AG10803 (cell line): ENCODE measurements at regions not wholly inside any gene's neighbourhood (a gene's known extent, or its start where the extent isn't known, plus 50 kb on each side); places are given as distances from the start of the nearest gene placed in this dataset.
A peak's percentile ranks its signal among the peaks of the same experiment; 100 is the strongest.

Experiments used
- DNase-seq: peaks from one replicate; pipeline ENCODE4 v3.0.0; 2010; ENCODE audit warnings: low read depth
- H3K4me3 ChIP-seq: 2 replicates; pipeline ENCODE4 v1.5.1; 2011; ENCODE audit warnings: mild to moderate bottlenecking, low read length, control low read depth
- TF ChIP-seq, protein P1 (sequence below): conservative IDR thresholded peaks from 2 replicates; pipeline ENCODE4 v1.5.1; 2011; ENCODE audit warnings: mild to moderate bottlenecking, low read length, control low read depth, inconsistent platforms

DNA sequence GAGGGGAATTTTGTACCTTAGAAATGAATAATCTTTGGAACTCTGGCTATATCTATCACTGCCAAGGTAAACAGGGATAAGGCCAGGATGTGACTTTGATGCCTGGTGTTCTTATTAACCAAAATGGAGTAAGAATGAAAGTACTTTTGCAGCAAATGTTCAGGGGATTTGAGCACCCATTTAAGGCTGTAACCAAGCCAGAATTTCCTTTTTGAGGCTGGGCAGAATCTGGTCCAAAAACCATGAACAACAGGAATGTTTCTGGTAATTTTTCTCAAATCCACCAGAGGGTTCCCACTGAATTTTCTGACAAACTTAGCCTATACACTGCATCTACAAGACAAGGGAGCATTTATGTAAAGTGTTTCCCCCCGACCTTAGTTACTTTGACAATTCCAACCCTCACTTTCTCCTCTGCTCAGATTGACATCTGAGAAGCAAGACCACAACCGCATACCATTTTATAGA is 120.6 kb downstream of the BAMBI start:
- no peak overlapping the region for H3K4me3 ChIP-seq
- DNase-seq = no peak
- TF ChIP-seq, protein P1, sequence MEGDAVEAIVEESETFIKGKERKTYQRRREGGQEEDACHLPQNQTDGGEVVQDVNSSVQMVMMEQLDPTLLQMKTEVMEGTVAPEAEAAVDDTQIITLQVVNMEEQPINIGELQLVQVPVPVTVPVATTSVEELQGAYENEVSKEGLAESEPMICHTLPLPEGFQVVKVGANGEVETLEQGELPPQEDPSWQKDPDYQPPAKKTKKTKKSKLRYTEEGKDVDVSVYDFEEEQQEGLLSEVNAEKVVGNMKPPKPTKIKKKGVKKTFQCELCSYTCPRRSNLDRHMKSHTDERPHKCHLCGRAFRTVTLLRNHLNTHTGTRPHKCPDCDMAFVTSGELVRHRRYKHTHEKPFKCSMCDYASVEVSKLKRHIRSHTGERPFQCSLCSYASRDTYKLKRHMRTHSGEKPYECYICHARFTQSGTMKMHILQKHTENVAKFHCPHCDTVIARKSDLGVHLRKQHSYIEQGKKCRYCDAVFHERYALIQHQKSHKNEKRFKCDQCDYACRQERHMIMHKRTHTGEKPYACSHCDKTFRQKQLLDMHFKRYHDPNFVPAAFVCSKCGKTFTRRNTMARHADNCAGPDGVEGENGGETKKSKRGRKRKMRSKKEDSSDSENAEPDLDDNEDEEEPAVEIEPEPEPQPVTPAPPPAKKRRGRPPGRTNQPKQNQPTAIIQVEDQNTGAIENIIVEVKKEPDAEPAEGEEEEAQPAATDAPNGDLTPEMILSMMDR = no peak

DNA sequence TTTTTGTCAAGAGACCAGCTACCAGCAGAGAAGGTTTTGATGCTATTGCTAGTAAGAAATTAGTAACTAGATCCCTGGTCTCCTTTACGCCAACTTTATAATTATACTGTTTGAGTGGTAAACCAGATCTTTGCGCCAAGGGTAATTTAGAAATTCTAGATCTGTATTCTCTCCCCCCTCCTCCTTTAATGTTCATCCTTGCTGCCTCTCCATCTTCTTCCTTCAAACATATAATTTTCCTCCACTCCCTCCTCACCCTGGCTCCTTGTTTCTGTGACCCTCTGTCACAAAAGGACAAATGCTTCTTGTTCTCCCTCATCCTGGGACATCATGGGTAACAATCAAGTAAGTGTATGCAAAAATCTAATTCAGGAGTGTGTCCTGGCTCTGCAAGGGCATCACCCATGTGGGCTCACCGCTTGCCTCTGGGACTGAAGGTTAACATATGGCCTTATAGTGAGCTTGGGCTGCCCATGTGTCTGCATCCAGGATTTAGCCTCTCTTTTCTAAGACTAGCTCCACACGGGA is 121.2 kb downstream of the BAMBI start:
- no peak for DNase-seq
- H3K4me3 ChIP-seq = no peak overlapping the region
- TF ChIP-seq, protein P1 = no peak

DNA sequence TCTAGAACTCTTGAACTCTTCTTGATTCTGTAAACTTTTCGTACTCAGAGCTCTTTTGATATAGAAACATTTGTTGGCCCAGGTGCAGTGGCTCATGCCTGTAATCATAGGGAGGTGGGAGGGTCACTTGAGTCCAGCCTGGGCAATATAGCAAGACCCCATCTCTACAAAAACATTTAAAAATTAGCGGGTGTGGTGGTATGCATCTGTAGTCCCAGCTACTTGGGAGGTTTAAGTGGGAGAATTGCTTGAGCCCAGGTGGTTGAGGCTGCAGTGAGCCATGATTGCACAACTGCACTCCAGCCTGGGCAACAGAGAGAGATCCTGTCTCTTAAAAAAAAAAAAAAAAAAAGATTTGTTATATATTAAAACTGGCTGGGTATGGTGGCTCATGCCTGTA is 121.6 kb downstream of the BAMBI start:
- no peak overlapping the region for H3K4me3 ChIP-seq
- no peak for DNase-seq
- TF ChIP-seq, protein P1 = no peak

DNA sequence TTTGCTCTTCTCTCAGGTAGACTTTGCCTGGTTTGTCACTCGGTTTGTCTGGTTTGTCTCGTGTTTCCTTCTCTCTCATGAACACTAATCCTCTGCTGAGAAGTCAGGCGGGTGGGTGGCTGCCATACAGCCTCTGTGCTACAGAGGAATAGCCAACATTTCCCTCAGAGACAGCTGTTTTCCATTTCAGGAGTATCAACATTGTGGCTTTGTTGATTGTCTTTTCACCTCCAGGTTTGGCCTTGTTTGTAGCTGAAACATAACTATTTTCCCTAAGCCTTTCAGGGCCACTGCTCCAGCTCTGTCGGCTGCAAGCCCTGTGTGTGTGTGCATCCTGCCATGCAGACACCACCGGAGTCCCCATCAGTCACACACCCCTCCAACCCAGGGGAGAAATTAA is 122.8 kb downstream of the BAMBI start:
- DNase-seq = peak; percentile 3
- TF ChIP-seq, protein P1 = no peak
- H3K4me3 ChIP-seq = no peak overlapping the region

DNA sequence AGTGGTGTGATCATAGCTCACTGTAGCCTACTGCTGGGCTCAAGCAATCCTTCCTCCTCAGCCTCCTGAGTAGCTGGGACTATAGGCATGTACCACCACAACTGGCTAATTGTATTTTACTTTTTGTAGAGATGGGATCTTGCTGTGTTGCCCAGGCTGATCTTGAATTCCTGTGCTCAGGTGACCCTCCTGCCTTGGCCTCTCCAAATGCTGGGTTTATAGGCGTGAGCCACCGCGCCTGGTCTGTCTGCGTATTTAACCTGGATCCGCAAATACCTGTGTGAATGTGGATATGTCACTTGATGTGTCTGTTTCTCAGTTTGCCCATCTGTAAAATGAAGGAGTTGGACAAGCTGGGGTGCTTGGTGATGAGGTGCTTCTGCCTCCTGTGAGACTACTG is 123.9 kb downstream of the BAMBI start:
- DNase-seq = no peak
- TF ChIP-seq, protein P1 = no peak
- no peak overlapping the region for H3K4me3 ChIP-seq

DNA sequence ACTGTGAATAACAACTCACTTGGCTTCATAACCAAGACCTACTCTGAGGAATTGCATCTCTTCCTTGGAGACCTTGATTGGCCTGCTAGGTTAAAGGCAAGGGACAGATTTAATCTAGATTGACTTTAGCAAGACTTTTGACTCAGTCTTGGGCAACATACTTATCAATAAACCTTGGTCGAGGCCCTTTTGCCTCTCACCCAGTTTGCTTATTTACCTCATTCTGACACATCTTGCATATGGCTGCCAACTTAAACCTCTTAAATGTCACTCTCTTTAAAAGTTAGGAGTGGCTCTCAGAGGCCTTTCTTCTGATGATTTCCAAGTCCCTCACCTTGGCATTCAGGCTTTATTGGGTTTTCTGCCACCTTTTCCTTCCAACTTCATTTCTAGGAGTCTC is 124.5 kb downstream of the BAMBI start:
- H3K4me3 ChIP-seq = no peak overlapping the region
- DNase-seq = no peak
- TF ChIP-seq, protein P1 = no peak

DNA sequence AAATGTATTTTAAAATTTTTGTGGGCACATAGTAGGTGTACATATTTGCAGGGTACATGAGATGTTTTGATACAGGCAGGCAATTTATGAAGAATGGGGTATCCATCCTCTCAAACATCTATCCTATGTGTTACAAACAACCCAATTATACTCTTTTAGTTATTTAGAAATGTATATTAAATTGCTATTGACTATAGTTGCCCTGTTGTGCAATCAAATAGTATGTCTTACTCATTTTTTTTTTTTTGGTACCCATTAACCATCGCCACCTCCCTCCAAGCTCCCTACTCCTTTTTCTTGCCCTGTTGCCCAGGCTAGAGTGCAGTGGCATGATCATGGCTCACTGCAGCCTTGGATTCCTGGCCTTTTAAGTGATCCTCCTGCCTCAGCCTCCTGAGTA is 128.1 kb downstream of the BAMBI start:
- TF ChIP-seq, protein P1 = no peak
- DNase-seq = no peak
- no peak overlapping the region for H3K4me3 ChIP-seq
